NCI-H1105 (cell line): ENCODE measurements at regions not wholly inside any gene's neighbourhood (a gene's known extent, or its start where the extent isn't known, plus 50 kb on each side); places are given as distances from the start of the nearest gene placed in this dataset.
"Not testable (repeated sequence)": the region's sequence is repeated elsewhere in the genome, so short reads cannot be mapped to it uniquely, and the experiment has no call there.

Experiments
- DNase-seq: peaks from one replicate; lab custom pipeline; 2025; lab: John Stamatoyannopoulos, UW

DNA sequence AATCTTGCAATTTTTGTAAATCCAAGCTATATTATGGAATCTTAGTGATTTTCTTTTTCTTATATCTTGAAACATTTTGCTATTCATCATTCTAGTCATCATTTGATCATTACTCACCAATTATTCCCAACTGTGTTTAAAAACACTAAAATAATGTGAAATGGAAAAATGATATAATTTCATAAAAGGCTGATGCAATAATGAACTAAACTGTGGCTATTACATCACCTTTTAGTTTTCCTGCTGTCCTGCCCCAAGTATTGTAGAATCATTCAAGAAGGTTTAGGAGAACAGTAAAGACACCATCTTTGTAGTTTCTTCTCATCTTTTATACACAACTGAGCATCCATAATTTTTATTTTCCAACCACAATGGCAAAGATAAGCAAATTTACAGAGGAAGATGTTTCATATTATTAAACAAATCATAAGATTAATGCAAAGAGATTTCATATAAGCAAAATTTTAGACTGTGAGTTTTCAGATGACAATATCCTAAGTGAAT, 431.0 kb upstream of the SLC30A5 start:
- DNase-seq = no peak

DNA sequence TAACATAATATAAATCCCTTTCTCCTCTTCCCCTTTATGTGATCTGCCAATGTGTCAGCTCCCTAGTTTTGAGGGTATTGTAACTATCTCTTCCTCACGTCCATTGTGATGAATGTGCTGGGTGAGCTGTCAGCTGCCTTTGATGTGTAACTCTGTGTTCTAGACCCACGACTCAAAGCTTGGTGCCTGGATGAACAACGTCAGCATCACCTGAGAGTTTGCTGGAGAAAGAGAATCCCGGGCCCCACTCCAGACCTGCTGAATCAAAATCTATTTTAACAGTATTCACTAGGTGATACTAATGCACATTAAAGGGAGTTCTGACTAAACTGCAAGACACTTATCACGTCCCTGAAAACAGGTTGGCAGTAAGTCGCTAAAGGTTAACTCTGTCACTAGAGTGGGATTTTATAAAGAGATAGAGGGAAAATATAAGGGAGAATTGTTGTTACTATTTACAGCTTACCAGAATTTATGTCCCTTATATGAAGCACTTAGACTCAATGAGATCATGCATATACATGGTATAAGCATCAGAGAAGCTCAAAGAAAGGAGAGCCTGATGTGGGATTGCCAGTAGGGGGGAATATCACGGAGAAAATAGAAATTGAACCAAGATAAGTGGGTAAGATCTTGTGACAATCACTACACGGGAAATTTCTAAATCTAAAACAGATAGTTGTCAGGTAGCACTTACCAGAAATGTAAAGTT, 423.8 kb upstream of the SLC30A5 start:
- DNase-seq = no peak

DNA sequence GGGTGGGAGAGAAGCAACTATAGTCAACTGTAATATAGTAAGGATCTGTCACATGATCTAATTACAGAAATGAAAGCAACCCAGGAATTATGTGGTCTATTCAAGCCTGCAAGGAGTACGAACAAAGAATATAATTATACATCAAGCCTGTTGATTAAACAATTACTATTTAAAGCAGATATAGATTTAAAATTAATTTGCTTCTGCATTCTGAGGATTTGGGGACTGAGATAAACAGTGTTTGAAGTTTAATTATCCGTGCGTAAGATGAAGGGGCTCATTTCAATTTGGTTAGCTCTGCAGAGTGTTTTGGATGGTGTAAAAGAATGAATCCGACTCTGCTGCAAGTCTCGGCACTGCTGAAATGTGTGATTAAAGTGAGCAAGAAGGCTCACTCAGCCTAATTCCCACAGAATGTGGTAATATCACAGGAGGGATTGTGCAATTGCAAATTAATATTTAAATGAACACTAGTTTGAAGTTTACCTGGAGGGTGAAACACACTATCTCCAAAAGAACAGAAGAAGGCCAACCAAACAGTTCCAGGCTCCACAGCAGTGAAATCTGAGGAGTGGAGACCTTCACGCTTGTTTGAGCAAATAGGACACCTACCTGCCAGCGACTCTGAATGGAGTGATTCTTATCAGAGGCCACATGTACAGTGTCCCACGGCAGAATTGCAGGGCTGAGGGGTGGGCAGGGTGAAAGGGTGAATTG, 420.6 kb upstream of the SLC30A5 start:
- DNase-seq = no peak

DNA sequence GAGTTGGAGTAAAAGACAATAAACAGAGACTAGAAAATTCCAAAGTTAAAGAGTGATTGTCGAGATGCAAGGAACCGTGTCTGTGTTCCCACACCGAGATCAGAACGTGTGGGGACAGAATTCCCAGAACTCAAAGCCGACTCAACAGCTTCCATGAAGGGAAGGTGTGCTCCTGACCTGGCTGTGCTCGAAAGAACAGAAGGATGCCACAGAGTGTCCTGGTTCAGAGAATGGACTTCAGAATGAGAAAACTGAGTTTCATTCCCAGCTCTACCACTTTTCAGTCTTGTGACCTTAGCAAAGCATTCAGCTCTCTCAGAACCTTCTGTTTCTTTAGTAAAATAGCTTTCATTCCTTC, 420.0 kb upstream of the SLC30A5 start:
- DNase-seq = no peak

DNA sequence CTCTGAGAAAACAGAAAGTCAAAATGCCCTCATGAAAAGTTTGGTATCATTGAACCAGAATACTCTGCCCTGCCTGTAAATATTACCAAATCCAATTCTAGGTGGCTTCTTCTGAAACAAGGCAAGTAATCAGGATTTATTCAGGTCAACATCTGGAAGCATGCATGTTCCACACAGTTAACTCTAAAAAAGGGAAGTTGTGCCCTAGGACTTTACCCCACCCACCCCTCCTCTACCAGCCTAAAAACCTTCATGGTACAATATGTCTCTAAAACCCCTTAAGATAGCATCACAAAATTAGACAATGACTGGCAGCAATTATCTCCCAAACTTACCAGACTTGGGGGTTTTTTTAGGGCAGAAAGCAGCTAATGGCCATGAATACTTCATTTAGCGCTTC, 414.8 kb upstream of the SLC30A5 start:
- DNase-seq = no peak

DNA sequence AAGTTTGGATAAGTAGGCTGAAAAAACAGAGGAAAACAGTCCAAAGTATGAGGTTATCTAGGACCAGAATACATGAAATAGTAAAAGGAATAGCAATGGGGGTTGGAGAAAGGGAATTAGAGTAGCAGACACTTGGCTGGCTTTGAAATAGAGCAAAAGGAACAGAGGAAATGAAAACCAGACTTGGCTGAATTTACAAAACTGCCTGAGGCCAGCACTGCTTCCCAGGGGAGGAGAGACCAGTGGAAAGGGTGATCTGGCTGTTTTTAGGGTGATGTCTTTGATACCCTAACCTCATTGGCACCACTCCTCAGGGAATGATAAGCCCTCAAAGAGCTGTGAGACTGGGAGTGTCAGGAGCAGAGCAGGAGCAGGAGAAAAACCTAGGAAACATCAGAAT, 413.4 kb upstream of the SLC30A5 start:
- DNase-seq = no peak

DNA sequence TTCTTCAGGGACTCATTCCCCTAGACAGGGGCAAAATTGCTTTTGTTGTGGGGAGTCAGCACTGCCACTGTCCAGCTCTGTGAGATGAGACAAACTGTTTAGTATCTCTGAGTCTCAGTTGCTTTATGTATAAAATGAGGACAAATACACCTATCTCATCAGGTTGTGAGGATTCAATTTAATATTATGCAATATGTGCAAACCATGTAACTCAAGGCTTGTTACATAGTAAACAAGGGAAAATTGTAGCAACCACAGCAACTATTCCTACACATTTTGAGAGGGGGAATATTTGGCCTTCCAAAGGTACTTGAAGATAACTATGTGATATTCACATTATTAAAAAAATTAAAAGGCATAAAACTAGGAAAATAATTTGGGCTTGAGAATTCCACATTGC, 411.9 kb upstream of the SLC30A5 start:
- DNase-seq = no peak

DNA sequence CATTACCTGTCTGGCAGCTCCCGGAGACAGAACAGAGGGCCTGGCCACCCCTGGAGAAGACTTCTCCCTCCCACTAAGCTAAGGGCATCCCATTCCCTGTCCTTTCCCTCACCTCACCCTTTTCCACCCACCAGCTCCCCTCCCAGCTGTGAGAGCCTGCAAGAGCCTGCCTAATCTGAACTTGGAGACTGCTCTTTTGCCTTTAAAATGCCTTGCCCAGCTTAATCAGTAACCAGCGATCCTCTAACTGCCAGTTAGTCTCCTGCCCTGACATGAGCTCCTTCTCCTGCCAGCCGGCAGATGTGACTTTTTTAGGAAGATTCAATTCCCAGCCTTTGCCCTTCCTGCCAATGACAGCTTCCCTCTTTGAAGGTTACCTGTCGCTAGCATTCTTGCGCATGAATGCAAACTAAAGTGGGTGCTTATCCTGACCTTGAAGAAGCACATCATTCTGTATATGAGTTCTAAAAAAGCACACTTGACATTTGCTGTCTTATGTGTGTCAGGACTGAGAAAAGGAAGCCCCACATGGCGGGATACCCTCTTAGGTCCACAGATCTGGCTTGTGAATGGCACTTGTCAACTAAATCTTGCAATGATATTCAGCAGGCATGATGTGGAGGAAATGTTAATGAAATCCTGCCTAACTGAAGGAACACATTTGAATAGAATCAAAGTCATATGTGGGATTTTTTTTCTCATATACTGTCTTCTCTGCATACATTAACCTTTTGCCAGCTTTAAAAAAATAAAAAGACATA, 411.2 kb upstream of the SLC30A5 start:
- DNase-seq = no peak

DNA sequence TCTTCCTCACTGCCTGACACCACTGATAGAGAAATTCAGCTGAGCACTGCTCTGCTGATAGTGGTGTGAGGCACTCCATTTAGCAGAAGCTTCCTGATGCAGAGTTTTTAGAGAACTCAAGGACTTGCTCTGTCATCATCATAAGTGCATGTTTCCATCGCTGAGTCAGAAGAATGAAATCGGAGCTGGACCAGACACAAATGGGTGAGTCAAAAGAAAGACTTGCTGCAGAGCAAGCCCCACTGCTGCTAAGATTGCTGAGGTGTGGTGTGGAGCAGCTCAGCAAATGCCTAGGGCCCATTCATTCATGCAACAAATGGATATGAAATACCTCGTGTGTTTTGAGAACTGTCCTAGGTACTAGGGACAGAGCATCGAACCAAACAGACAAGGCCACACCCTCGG, 410.2 kb upstream of the SLC30A5 start:
- no peak for DNase-seq

DNA sequence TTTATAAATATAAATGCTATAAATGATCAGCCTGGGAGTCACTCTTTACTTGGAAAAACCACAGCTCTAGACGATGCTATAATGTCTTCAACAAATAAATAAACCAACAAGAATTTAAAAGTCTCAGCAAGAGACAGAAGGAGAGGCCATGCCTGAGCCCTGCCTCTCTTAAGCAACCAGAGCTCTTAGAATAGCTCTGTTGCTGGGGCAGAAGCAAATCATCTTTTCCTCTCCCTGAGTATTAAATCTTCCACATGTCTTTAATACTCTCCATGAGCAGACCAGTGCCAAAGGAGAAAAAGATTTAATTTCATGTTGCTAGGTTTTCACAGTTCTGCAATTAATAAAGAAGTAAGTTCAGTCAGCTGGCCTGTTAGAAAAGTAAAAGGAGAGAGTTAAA, 408.0 kb upstream of the SLC30A5 start:
- no peak for DNase-seq

DNA sequence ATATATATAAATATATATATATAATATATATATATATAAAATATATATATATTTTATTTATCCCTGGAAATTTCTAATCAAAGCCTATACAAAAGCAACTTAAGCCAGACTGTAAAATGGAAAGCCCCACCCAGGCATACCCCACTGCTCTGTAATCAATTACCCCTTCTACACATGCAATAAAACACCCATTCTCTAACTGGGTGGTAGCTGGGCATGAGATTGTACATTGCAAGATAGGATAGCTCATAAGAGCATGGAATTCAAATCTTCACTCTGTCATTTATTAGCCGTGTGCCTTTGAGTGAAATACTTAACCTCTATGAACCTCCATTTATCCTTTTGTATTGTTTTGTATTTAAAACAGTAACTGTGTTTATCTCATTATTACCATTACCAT, 405.3 kb upstream of the SLC30A5 start:
- DNase-seq = no peak

DNA sequence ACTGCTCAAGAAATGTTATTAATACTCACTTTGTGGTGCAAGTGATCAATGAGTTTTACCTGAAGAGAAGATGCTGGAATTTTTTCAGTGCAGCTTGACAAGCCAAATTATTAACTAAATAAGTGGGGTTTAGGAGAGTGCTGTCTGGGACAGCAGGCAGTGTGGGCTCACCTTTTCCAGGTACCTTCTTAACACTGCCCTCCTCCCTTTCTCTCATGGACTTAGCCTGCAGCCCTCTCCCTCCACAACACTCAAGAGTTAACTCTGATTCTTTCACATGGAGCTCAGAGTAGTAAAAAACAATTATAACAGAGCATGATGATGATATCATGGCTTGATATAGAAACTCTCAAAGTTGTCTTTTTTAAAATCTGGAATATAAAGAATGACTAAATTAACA, 404.8 kb upstream of the SLC30A5 start:
- DNase-seq = no peak

DNA sequence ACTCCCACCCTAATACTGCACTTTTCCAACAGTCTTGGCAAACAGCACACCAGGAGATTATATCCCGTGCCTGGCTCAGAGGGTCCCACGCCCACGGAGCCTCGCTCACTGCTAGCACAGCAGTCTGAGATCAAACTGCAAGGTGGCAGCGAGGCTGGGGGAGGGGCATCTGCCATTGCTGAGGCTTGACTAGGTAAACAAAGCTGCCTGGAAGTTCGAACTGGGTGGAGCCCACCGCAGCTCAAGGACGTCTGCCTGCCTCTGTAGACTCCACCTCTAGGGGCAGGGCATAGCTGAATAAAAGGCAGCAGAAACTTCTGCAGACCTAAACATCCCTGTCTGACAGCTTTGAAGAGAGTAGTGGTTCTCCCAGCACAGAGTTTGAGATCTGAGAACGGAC, 401.9 kb upstream of the SLC30A5 start:
- DNase-seq = not testable (repeated sequence)

DNA sequence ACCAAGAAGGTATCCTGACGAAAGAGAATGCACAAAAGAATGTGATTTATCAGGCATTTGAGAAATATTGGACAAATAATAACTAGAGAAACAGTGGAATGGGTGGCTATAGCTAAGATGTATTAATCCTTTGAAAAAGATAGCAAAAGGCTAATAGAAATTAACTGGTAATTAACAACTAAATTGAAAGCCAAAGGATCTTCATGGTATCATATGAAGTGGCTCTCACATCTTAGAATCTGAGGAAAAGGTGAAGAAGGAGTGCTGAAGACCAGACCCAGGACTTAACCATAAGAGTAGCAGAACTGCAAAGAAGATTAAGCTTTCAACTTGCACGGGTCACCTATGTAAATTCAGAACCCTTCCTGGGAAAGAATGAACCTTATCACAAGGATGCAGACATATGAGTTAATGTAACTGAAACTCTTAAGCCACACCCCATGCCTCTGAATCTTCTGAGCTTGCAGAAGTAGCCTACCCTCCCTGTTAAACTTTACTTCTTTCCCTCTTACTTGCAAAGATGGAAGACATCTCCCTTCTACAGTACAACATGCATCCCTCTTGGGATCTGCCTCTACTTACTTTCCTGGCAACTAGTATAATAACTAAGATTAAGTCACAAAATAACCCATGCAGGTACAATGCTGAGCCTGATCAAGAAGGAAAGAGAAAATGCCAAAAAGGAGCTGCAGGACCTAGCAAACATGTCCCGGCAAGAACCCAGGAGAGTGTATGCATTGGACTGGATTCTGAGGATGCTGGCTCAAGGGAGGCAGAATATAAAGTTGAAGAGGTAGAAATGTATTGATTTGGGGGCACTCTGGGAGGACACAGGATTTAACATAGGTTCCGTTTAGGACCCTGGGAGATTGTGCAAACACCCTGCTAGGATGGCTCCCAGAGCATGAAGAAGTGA, 395.5 kb upstream of the SLC30A5 start:
- DNase-seq = no peak

DNA sequence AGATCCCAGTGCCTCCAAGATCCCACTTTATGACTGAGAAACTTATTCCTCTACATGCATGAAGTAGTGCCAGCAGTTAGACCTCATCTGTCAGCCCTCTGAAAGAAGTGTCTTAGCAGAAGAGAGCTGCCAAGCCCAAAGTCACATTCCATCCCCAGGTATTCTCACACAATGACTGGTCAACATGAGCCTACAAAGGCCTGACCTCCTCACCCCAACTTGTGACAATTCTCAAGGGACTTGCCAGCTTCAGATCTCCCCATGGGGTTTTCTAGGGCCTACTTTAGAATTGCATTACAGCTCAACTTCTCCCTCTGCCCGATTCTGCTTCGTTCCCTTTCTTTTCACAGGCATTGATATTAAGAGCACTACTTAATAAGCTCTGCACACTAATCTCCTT, 393.8 kb upstream of the SLC30A5 start:
- no peak for DNase-seq

DNA sequence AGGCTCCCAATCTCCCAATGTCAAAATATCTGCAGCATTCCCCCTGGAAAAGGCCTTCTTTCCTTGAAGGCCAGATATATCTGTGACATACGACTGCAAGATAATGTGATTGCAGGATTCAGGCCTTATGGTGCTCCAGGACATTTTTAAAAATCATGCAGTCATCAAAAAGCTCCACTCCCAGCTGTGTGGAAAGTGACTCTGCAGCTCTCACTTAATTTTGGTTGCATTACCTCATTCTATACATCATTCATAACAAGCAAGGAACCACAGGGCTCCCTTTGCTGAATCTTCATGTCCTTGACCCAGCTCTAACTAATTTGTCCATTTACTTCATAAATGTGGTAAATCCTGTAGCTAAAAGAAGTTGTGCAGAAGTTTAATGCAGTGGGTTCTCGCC, 386.2 kb upstream of the SLC30A5 start:
- DNase-seq = no peak

DNA sequence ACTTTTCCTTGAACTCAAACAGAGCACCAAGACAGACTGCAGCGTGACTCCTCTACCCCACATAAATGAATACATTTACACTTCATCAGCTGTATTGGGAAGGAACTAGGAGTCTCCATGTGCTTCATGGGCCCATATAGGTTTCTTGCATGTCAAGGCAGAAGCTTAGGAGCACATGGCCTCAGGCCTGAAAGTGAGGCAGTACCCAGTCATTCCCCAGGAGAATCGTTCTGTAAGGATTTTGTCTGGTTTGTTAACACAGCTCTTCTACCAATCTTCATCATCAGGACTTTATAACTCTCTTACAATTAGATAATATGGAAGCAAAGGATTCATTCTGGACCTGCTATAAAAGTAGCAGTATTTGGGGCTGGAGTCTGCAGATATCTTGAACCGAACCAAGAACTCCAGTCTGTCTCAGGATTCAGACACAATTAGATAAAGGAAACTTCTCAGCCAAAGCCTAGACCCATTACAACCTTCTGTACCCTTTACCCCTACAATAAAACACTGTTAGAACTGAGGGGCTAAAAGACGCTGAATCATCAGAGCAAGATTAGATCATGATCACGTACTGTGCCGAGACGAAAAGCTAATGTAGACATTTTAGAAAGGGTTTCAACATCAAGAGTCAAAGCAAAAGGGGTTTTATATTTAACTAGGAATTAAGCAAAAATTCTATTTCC, 385.5 kb upstream of the SLC30A5 start:
- no peak for DNase-seq

DNA sequence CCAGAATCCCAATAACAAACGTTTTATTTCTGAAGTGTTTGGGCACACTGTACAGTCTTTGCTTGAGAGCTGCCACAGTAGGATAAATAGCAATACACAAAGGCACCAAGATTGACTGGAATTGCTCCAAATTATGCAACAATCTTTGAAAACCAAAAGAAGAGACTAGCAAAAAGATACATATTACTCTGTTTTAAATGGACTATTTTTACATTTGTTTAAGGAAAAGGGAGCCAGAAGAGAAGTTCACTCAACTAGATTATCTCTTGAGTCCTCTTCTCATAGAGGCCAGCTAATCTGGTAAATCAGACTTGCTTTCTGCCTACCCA, 385.0 kb upstream of the SLC30A5 start:
- DNase-seq = no peak

DNA sequence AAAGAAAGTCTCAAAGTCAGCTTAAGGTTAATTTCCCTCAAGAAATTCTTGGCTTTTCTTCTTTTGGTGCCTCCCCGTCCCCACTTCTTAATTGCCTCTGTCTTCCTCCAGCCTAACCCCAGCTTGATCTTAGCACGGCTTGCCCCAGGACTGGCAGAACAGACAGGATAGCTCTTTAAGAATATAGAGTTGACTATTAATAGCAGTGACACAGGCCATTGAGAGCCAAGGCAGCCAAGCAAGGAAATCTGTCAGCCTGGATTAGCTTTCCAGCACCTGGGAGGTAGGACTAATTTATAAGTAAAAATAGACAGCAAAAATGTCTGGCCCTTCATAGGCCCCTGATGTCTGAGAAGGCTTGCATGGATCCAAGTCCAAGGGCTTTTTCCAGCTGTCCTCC, 384.6 kb upstream of the SLC30A5 start:
- DNase-seq = no peak

DNA sequence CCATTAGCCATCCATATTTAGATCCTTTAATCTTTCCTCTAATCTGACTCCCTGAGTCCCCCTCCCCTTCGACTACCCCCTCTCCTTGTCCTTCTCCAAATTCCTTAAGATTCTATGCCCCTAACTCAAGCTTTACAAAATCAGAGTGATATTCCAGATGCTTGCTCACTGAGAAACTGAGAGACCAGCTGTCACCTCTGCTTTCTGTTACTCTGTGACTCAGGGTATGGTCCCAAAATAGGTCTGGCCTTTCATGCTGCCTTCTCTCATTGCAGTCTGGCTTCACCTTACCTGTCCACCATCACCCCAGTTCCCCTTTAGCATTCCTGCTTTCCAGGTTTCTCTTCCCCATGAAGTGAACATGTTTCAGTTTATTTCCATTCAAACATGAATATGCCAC, 383.3 kb upstream of the SLC30A5 start:
- no peak for DNase-seq
